ENCODE measurements at regions not wholly inside any gene's neighbourhood (a gene's known extent, or its start where the extent isn't known, plus 50 kb on each side); places are given as distances from the start of the nearest gene placed in this dataset.

DNA sequence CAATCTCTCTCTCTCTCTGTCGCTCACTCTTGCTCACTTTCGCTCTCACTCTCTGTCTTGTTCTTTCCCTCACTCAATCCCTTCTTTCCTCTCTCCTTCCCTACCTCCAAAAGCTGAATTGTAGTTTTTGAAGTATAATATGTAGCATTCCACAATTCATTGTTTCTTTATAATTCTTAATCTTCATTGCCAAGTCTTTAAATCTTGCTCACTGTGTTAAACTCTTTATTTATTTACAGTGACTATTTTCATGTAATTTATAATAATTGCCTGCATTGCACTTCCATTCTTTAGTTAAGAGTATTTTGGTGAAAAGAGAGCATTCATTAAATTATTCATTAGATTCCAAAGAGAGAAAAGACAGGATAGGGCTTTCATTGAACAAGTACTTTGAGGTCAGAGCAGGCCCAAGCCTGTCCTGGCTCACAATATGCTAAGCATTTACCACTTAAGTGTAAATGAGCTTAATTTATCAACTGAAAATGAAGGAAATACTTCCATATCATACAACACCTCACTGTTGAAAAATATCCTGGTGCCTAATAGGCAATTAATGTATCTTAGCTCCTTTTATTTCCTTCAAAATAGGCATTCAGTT, 257.4 kb upstream of the SLITRK1 start:
- no peak for TF ChIP-seq CTCF (IDR thresholded peaks at IDR 0.05)
- no peak for TF ChIP-seq EP300 (IDR thresholded peaks at IDR 0.05)
- TF ChIP-seq POLR2A (IDR thresholded peaks at IDR 0.05): no peak

Measured in tibial nerve (tissue), 4 donors.